Ascending aorta (tissue), 2 donors: ENCODE measurements at regions not wholly inside any gene's neighbourhood (a gene's known extent, or its start where the extent isn't known, plus 50 kb on each side); places are given as distances from the start of the nearest gene placed in this dataset.
A peak's percentile ranks its signal among the peaks of the same experiment; 100 is the strongest.
"Not testable (repeated sequence)": the region's sequence is repeated elsewhere in the genome, so short reads cannot be mapped to it uniquely, and the experiment has no call there.

Source experiments
- DNase-seq, 2 donors: peaks; one replicate each; pipeline ENCODE4 v3.0.0-alpha.2; 2019; ENCODE audit warnings: low spot score in 2 of 2
- H3K27ac ChIP-seq, 2 donors: fragments of 200-600 bp; sonication (generic); one replicate each; pipeline ENCODE4 v1.5.1; 2016 to 2017; ENCODE audit warnings: mild to moderate bottlenecking in 1 of 2
- H3K27me3 ChIP-seq: fragments of 200-600 bp; sonication (generic); one replicate; pipeline ENCODE4 v1.5.1; 2017
- H3K36me3 ChIP-seq, 2 donors: fragments of 200-600 bp; sonication (generic); one replicate each; pipeline ENCODE4 v1.5.1; 2016
- H3K4me1 ChIP-seq, 2 donors: fragments of 200-600 bp; sonication (generic); one replicate each; pipeline ENCODE4 v1.5.1; 2016 to 2017; ENCODE audit warnings: mild to moderate bottlenecking in 1 of 2
- H3K4me3 ChIP-seq, 2 donors: fragments of 200-600 bp; sonication (generic); one replicate each; pipeline ENCODE4 v1.5.1; 2016 to 2017; ENCODE audit warnings: mild to moderate bottlenecking in 1 of 2
- H3K9me3 ChIP-seq, 2 donors: fragments of 200-600 bp; sonication (generic); one replicate each; pipeline ENCODE4 v1.5.1; 2016
- intact Hi-C: fragments of 100-400 bp; cut with DNase I; formaldehyde crosslinking; loops from one replicate; pipeline ENCODE4 v1.15.1; 2023
- TF ChIP-seq, protein P1 (sequence below), 3 experiments: fragments of 200-600 bp in 2 of 3; fragments of 450-650 bp in 1 of 3; sonication (generic) in 2 of 3; IDR thresholded peaks; one replicate each; pipeline ENCODE4 v1.5.1; 2016 to 2019; ENCODE audit warnings: antibody characterized with exemption in 3 of 3, mild to moderate bottlenecking in 1 of 3, moderate library complexity in 1 of 3

GRCh38 chr1:101178341-101178687, 58.5 kb upstream of the S1PR1 start:
- Histone ChIP-seq H3K36me3 (no peaks in the 10 kb centered on the region), H3K9me3 (no peaks in the 10 kb centered on the region)

GRCh38 chr1:101175886-101176285, 60.9 kb upstream of the S1PR1 start:
- TF ChIP-seq, protein P1, sequence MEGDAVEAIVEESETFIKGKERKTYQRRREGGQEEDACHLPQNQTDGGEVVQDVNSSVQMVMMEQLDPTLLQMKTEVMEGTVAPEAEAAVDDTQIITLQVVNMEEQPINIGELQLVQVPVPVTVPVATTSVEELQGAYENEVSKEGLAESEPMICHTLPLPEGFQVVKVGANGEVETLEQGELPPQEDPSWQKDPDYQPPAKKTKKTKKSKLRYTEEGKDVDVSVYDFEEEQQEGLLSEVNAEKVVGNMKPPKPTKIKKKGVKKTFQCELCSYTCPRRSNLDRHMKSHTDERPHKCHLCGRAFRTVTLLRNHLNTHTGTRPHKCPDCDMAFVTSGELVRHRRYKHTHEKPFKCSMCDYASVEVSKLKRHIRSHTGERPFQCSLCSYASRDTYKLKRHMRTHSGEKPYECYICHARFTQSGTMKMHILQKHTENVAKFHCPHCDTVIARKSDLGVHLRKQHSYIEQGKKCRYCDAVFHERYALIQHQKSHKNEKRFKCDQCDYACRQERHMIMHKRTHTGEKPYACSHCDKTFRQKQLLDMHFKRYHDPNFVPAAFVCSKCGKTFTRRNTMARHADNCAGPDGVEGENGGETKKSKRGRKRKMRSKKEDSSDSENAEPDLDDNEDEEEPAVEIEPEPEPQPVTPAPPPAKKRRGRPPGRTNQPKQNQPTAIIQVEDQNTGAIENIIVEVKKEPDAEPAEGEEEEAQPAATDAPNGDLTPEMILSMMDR (IDR thresholded peaks at IDR 0.05): no peak
- Histone ChIP-seq H3K9me3 (no peaks in the 10 kb centered on the region), H3K27ac (peak overlapping the region in 1 of 2 donors; percentile 32), H3K4me1 (peaks cover 0 to 3% of the 10 kb centered on the region in 2 donors), H3K27me3 (no peaks in the 10 kb centered on the region), H3K36me3 (no peaks in the 10 kb centered on the region), H3K4me3 (no peak overlapping the region)
- intact Hi-C loops: loop anchor here (5.0 kb wide), 1 partner anchor 34 kb away; no protein-coding TSS in a partner anchor
- no peak for DNase-seq

More at GRCh38 chr1:101178341-101178687, 58.5 kb upstream of the S1PR1 start:
- no peak for DNase-seq
- intact Hi-C loops: loop anchor here (5.0 kb wide), 1 partner anchor 36 kb away; no protein-coding TSS in a partner anchor
- Histone ChIP-seq H3K27ac (no peak overlapping the region), H3K4me3 (no peak overlapping the region), H3K4me1 (peaks cover 0 to 3% of the 10 kb centered on the region in 2 donors), H3K27me3 (no peaks in the 10 kb centered on the region)
- TF ChIP-seq, protein P1 (IDR thresholded peaks at IDR 0.05): no peak

DNA sequence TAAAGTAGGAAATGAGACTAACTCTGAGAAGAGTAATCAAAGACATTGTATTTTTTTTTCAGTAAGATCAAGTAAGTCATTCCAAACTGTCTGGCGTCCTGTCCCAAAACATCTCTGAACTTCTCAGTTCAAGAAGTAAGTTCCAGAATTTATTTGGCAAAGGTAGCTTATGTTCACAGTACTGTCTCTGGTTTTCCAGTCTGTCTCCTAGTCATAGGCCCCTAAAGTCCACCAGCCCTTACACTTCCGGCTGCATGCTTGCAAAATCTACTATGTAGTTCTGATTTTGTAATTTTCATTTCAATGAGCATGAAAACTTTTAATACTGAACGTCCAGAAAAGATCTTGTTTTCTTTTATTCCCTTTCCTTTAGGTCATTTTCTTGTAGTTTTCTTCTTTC, 61.4 kb upstream of the S1PR1 start:
- no peak overlapping the region for H3K4me3 ChIP-seq
- H3K27ac ChIP-seq: peak overlapping the region in 1 of 2 donors; percentile 32
- H3K27me3 ChIP-seq: no peaks in the 10 kb centered on the region
- no peaks in the 10 kb centered on the region for H3K9me3 ChIP-seq
- DNase-seq: no peak
- peaks cover 0 to 3% of the 10 kb centered on the region in 2 donors for H3K4me1 ChIP-seq
- TF ChIP-seq, protein P1 (IDR thresholded peaks at IDR 0.05): no peak
- intact Hi-C loops: loop anchor here (5.0 kb wide), 1 partner anchor 33 kb away; no protein-coding TSS in a partner anchor
- no peaks in the 10 kb centered on the region for H3K36me3 ChIP-seq

DNA sequence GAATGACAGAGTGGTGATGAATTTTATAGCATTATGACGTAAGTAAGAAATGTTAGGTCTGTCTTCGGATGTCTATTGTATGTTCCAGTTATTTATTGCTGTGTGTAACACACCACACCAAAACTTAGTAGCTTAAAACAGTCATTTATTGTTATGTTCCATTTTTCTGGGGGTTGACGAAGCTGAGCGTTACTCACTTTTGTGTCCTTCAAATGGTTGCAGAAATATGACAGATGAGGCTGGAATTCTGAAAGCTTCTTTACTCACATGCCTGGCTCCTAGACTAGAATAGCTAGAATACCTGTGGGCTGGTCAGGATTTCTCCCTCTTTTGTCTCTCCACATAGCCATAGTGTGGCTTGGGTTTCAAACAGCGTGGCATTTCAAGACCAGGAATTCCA, 62.1 kb upstream of the S1PR1 start:
- intact Hi-C loops: loop anchor here (5.0 kb wide), 1 partner anchor 32 kb away; no protein-coding TSS in a partner anchor
- Histone ChIP-seq H3K4me1 (peaks cover 0 to 3% of the 10 kb centered on the region in 2 donors), H3K36me3 (no peaks in the 10 kb centered on the region), H3K4me3 (no peak overlapping the region), H3K9me3 (no peaks in the 10 kb centered on the region), H3K27ac (peak overlapping the region in 1 of 2 donors; percentile 32), H3K27me3 (no peaks in the 10 kb centered on the region)
- DNase-seq: no peak
- TF ChIP-seq, protein P1 (IDR thresholded peaks at IDR 0.05): no peak

DNA sequence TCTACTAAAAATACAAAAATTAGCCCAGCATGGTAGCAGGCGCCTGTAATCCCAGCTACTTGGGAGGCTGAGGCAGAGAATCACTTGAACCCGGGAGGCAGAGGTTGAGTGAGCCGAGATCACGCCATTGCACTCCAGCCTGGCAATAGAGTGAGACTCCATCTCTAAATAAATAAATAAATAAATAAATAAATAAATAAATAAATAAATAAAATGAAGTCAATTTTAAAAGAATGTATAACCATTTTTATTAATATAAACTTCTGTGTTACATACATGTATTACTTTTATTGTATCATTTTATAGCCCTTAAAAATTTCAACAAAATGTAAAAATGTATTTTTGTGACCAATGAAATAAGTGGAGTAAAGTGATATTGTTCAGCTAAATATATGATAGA, 62.5 kb upstream of the S1PR1 start:
- H3K36me3 ChIP-seq, intact Hi-C loops, H3K4me3 ChIP-seq, H3K27ac ChIP-seq, H3K27me3 ChIP-seq, H3K4me1 ChIP-seq, H3K9me3 ChIP-seq, DNase-seq: not testable (repeated sequence)

GRCh38 chr1:101170506-101171050, 66.2 kb upstream of the S1PR1 start:
- intact Hi-C loops: no loop called here
- no peaks in the 10 kb centered on the region for H3K27me3 ChIP-seq
- no peak overlapping the region for H3K27ac ChIP-seq
- H3K4me3 ChIP-seq: no peak overlapping the region
- DNase-seq: no peak
- H3K36me3 ChIP-seq: no peaks in the 10 kb centered on the region
- H3K9me3 ChIP-seq: no peaks in the 10 kb centered on the region
- TF ChIP-seq, protein P1 (IDR thresholded peaks at IDR 0.05): no peak
- peaks cover 0 to 2% of the 10 kb centered on the region in 2 donors for H3K4me1 ChIP-seq
